ENCODE measurements at regions not wholly inside any gene's neighbourhood (a gene's known extent, or its start where the extent isn't known, plus 50 kb on each side); places are given as distances from the start of the nearest gene placed in this dataset.

DNA sequence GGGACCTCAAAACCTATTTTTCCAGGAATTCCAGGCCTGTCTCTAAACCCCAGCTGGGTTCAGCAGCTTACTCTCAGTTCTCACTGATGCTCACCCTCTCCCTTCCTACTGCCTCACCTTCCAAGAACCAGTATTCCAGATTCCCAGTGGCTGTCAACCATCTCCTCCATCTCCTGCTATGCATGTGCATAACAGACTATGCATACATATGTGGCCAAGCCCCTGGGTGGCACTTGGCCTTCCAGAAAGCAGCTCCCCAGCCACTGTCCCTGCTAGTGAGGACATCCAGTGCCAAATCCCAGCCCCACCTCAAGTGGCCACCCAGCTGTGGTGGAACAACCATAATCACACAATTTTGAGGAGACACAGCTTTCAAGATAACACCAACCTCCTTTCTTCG, 475.7 kb upstream of the PKN2 start:
- 29 to 65% (median 49%) methylated on average over 1 of the region's 1 CpG for WGBS, 4 donors
- Histone ChIP-seq H3K4me3 (no peak overlapping the region), H3K27ac (no peak overlapping the region), H3K27me3 (no peaks in the 10 kb centered on the region), H3K4me1 (no peaks in the 10 kb centered on the region), H3K9me3 (no peaks in the 10 kb centered on the region), H3K36me3 (no peaks in the 10 kb centered on the region)
- ATAC-seq, result no peak
- DNase-seq, result no peak
- intact Hi-C loops (cut with DNase I), result no loop called here
- TF ChIP-seq POLR2A (IDR thresholded peaks at IDR 0.05) (no peak), CTCF (IDR thresholded peaks at IDR 0.05) (no peak)

DNA sequence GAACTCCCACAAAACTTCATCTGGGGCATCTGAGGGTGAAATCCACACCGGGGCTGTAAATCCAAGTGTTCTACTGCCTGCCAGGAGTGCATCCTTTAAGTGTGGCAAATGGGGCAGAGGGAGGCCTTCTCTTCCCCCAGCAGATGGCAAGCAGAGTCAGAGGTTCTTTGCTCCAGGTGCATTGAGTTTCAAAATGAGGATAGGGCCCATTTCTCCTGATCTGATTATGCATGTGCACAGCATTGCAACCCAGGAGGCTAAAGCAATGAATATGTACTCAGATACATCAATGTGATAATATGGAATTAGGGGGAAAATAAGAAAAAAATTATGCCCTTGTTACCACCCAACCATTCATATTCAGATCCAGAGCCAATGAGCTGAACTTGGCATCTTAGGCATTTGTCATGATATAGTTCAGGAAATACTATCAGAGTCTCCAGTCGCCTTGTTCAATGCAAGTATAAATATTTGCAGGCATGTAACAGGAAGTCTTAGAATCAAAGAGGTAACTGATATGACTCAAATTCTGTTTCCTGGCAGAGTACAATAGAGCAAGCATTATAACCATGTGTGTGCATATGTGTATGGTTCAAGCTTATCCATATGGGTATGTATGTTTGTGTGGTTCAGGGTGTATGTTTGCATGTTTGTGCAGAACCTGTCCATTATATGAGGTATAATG, 473.8 kb upstream of the PKN2 start:
- Histone ChIP-seq H3K9me3 (peaks cover 0 to under 1% (median 0%) of the 10 kb centered on the region in 12 donors), H3K27me3 (no peaks in the 10 kb centered on the region), H3K4me3 (no peak overlapping the region), H3K4me1 (no peaks in the 10 kb centered on the region), H3K27ac (no peak overlapping the region), H3K36me3 (no peaks in the 10 kb centered on the region)
- DNase-seq (no peak), ATAC-seq (no peak)
- WGBS, 4 donors, result 64 to 75% (median 67%) methylated on average over 2 of the region's 2 CpGs
- no peak for TF ChIP-seq POLR2A (IDR thresholded peaks at IDR 0.05)
- TF ChIP-seq CTCF (IDR thresholded peaks at IDR 0.05), result no peak
- intact Hi-C loops (cut with DNase I), result no loop called here

DNA sequence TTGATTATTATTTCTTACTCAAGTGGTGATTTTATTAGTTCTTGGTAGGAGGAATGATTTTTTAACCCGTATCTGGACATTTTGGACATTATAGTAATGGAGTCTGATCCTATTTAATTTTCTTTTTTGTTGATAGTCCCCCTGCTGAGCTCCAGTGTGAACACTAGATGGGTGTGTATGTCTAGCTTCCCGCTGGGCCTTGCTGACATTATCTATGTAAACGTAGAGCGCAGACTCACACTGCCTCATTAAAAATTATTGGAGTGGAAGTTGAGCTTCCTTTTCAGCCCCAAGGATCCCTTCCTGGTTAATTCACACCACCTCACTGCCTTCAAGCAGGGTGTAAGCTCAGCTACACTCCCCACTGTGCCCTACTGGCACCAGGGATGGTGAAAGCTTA, 467.6 kb upstream of the PKN2 start:
- 75 to 82% (median 79%) methylated on average over 4 of the region's 4 CpGs for WGBS, 4 donors
- Histone ChIP-seq H3K36me3 (no peaks in the 10 kb centered on the region), H3K27me3 (no peaks in the 10 kb centered on the region), H3K4me3 (no peak overlapping the region), H3K9me3 (peaks cover 0 to 4% (median 0%) of the 10 kb centered on the region in 12 donors), H3K27ac (no peak overlapping the region), H3K4me1 (no peaks in the 10 kb centered on the region)
- DNase-seq, result no peak
- intact Hi-C loops (cut with DNase I), result no loop called here
- ATAC-seq, result no peak
- no peak for TF ChIP-seq CTCF (IDR thresholded peaks at IDR 0.05)
- no peak for TF ChIP-seq POLR2A (IDR thresholded peaks at IDR 0.05)

GRCh38 chr1:88217386-88217785, 466.7 kb upstream of the PKN2 start:
- DNase-seq (no peak), ATAC-seq (no peak)
- H3K4me1 ChIP-seq, result no peaks in the 10 kb centered on the region
- TF ChIP-seq POLR2A (IDR thresholded peaks at IDR 0.05) (no peak), CTCF (IDR thresholded peaks at IDR 0.05) (no peak)
- H3K36me3 ChIP-seq, result no peaks in the 10 kb centered on the region
- 62 to 83% (median 73%) methylated on average over 2 of the region's 2 CpGs for WGBS, 4 donors
- intact Hi-C loops (cut with DNase I), result no loop called here
- H3K27ac ChIP-seq, result no peak overlapping the region
- no peak overlapping the region for H3K4me3 ChIP-seq
- peaks cover 0 to 4% (median 0%) of the 10 kb centered on the region in 12 donors for H3K9me3 ChIP-seq
- no peaks in the 10 kb centered on the region for H3K27me3 ChIP-seq
